ENCODE measurements at regions not wholly inside any gene's neighbourhood (a gene's known extent, or its start where the extent isn't known, plus 50 kb on each side); places are given as distances from the start of the nearest gene placed in this dataset.
"Not testable (repeated sequence)": the region's sequence is repeated elsewhere in the genome, so short reads cannot be mapped to it uniquely, and the experiment has no call there.

DNA sequence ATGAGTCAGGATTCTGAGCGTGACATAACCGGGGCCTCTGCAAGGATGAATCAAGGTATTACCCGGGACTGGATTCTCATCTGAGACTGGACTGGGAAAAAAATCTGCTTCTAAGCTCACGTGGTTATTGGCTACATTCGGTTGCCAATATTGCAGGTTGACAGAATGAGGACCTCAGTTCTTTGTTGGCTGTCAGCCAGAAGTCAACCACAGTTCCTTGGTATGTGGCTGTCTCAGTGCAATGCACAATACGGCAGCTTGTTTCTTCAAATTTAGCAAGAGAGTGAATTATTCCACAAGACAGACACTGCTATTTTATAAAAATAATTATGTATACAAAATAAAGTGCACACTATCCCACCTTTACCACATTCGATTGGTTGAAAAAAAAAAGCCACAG is 424.2 kb downstream of the KLHL4 start:
- DNase-seq (ENCODE audit: low read depth): no peak

DNA sequence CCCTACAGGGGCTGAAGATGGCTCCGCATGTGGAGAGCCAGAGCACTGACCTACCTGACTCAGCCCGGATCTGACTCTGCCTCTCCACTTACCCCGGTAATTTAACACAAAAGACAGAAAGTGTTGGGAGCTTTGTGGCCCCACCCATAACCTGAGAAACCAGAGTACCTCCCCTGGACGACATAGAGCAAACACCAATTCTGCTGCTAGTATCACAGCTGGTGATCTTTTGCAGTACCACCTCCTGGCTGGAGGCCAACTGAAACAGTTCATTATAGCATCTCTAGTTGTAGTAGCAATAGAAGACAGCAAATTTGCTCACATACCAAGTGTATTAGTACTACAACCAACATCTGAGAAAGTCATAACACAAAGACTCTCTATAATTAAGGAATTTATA is 443.9 kb downstream of the KLHL4 start:
- no peak for DNase-seq (ENCODE audit: low read depth)

DNA sequence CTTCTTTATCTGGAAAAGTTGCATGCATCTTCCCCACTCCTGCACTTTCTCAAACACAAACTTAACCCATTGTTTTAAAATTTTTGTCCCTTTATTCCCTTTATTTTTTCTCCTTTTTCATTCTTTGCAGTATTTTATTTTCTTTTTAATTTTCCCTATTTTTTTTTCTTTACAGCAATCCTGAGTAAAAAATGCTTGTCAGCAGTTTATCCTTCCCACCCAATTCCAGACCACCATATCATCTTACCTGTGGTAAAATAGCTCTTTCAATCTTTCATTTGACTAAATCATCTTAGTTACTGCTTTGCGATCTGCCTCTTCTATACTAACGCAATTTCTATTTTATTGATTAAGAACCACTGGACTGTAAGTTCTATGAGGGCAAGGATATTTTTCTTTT is 450.5 kb downstream of the KLHL4 start:
- no peak for DNase-seq (ENCODE audit: low read depth)

DNA sequence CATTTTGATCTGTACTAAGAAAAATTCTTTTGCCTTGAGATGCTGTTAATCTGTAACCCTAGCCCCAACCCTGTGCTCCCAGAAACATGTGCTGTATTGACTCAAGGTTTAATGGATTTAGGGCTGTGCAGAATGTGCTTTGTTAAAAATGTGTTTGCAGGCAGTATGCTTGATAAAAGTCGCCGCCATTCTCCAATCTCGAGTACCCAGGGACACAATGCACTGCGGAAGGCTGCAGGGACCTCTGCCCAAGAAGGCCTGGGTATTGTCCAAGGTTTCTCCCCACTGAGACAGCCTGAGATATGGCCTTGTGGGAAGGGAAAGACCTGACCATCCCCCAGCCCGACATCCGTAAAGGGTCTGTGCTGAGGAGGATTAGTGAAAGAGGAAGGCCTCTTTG is 454.5 kb downstream of the KLHL4 start:
- not testable (repeated sequence) for DNase-seq (ENCODE audit: low read depth)

- DNase-seq (ENCODE audit: low read depth): no peak
These were observed 457.8 kb downstream of the KLHL4 start for GRCh38 chrX:87975365-87975764.

DNA sequence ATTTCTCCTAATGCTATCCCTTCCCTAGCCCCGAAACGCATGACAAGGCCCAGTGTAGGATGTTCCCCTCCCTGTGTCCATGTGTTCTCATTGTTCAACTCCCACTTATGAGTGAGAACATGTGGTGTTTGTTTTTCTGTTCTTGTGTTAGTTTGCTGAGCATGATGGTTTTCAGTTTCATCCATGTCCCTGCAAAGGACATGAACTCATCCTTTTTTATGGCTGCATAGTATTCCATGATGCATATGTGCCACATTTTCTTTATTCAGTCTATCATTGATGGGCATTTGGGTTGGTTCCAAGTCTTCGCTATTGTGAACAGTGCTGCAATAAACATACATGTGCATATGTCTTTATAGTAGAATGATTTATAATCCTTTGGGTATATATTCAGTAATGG is 490.3 kb downstream of the KLHL4 start:
- not testable (repeated sequence) for DNase-seq (ENCODE audit: low read depth)

DNA sequence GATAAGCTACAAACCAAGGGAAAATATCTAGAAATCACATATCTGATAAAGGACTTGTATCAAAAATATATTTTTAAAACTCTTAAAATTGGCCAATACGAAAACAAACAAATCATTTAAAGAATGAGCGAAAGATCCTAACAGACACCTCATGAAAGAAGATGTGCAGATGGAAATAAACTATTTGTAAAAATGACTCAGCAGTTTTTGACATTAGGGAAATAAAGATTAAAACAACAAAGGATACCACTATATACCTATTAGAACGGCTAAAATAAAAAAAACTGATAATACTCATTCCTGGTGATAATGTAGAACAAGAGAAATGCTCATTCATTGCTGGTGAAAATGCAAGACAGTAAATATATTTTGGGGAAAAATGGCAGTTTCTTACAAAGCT is 506.4 kb downstream of the KLHL4 start:
- no peak for DNase-seq (ENCODE audit: low read depth)

DNA sequence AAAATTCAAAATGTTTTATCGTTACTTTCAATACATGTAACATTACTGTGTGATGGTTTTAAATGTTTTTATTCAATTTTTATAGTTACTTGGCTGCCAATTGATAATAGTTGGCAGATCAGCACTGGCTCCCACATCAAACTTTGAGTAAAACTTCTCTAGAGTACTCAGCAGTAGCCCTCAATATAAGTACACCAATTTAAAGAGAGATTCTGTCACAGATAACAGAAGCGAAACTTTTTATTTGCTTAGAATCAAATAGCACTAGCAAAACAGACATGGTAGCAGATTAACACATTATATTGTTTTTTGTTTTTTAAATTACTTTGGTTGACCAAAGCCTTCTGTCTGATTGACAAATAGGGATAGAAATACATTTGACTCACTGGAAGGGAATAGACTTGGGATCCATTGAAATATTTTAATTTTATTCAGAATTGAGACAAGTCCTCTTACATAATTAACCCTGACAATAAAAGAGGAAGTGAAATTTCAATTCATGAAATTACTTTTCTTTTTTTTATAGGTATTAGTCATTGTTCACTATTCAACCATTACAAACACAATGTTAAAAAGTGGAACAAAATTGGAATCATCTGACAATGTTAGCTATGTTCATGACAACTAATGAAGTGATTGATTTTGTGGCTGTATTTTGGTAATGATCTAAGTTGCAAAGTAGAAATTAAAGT is 554.9 kb downstream of the KLHL4 start:
- no peak for DNase-seq (ENCODE audit: low read depth)

- no peak for DNase-seq (ENCODE audit: low read depth)
These were observed 584.4 kb downstream of the KLHL4 start for GRCh38 chrX:88101968-88102367.

DNA sequence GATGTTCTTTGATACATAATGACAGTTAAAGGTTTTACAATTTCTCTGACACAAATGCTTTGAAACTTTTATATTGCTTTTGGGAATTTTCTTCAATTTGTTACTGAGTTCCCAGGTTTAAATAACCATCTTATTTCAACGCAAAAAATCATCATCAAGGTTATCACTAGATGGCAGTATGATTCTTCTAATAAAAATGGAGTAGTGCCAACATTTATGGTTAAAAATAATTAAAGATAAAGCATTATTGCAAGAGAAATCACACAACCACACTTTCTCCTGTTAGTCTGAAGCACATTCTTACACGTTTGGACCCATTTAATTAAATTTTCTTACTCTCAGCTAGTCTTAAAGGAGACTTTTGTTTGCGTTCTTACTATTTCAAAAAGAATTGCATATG is 611.3 kb upstream of the CPXCR1 start:
- DNase-seq (ENCODE audit: low read depth): no peak

GRCh38 chrX:88136328-88136727 is 610.7 kb upstream of the CPXCR1 start:
- no peak for DNase-seq (ENCODE audit: low read depth)

DNA sequence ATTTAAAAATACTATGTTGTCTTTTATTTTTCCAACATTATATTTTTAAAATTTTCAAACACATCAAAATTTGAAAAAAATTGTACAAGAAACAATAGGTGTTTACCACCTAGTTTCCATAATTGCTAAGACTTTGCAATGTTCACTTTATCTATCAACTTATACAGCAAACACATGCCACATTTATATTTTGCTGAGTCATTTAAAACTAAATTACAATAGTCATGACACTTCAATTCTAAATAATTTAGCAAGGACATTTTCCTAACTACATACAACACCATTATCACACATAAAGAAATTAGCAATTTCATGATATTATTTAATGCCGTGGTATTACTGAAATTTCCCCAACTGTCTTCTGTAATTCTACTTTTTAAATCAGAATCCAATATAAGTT is 600.4 kb upstream of the CPXCR1 start:
- no peak for DNase-seq (ENCODE audit: low read depth)

- DNase-seq (ENCODE audit: low read depth): no peak
These were observed 576.5 kb upstream of the CPXCR1 start for GRCh38 chrX:88170553-88170952.

DNA sequence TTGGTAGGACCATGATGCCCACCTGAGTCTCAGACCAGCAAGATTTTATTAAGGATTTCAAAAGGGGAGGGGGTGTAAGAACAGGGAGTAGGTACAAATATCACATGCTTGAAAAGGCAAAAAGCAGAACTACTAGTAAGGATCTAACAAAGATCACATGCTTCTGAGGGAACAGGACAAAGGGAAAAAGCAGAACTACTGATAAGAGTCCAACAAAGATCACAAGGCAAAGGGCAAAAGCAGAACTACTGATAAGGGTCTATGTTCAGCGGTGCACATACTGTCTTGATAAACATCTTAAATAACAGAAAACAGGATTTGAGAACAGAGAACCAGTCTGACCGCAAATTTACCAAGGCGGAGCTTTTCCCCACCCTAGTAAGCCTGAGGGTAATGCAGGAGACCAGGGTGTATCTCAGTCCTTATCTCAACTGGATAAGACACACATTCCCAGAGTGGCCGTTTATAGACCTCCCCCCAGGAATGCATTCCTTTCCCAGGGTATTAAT is 573.0 kb upstream of the CPXCR1 start:
- not testable (repeated sequence) for DNase-seq (ENCODE audit: low read depth)

- DNase-seq (ENCODE audit: low read depth): no peak
These were observed 544.9 kb upstream of the CPXCR1 start for GRCh38 chrX:88202149-88202548.

DNA sequence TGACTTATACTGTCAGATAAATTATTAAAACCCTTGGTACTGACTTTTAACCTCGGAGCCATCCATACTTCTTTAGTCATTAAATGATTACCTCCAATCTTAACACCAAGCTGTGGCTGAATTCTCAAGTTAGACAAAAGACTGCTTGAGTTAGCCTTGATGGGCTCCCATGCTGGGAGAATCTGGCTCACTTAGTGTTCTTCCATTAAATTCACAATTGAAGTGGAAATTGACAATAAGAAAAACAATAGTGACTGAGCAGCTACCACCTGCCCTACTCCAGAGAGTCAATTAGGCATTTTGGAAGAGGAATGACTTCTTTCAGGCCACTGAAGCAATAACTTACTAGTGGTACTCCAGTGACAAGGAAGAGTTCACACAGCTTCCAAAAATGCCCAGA is 503.0 kb upstream of the CPXCR1 start:
- no peak for DNase-seq (ENCODE audit: low read depth)

- DNase-seq (ENCODE audit: low read depth): no peak
These were observed 462.2 kb upstream of the CPXCR1 start for GRCh38 chrX:88284844-88285243.

- DNase-seq (ENCODE audit: low read depth): not testable (repeated sequence)
These were observed 433.1 kb upstream of the CPXCR1 start for GRCh38 chrX:88313972-88314371.

DNA sequence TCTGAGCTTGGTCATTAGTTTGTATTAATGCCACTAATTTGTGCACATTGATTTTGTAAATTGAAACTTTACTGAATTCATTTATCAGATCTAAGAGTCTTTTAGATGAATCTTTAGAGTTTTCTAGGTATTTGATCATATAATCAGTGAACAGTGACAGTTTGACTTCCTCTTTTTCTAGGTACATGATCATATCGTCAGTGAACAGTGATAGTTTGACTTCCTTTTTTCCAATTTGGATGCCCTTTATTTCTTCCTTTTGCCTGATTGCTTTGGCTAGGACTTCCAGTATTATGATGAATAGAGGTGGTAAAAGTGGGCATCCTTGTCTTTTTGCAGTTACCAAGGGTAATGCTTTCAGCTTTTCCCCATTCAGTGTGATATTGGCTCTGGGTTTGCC is 421.4 kb upstream of the CPXCR1 start:
- no peak for DNase-seq (ENCODE audit: low read depth)

GRCh38 chrX:88355252-88355651 is 391.8 kb upstream of the CPXCR1 start:
- no peak for DNase-seq (ENCODE audit: low read depth)

GRCh38 chrX:88366314-88366713 is 380.7 kb upstream of the CPXCR1 start:
- no peak for DNase-seq (ENCODE audit: low read depth)

- DNase-seq (ENCODE audit: low read depth): no peak
These were observed 368.6 kb upstream of the CPXCR1 start for GRCh38 chrX:88378406-88378805.

DNA sequence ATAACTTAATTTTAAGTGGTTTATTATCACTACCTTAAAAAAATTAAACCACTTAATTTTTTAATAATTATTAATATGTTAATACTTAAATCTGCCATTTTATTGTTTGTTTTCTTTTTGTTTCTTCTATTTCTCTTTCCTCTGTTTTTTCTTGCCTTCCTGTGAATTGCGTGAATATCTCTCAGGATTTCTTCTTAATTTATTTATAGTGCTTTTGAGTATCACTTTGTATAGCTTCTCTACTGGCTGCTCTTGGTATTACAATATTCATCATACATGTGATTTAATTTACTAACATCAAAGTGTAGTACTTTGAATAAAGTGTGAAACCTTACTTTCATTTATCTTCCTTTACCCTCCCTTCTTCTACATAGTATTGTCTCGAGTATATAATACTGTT is 349.5 kb upstream of the CPXCR1 start:
- DNase-seq (ENCODE audit: low read depth): no peak

GRCh38 chrX:88416002-88416401 is 331.0 kb upstream of the CPXCR1 start:
- no peak for DNase-seq (ENCODE audit: low read depth)

Data from stimulated activated CD8-positive, alpha-beta memory T cell treated with anti-CD3 and anti-CD28 coated beads, Interleukin-4, amount 100 ng/mL, for 24 hours (primary cell).